ENCODE measurements at regions not wholly inside any gene's neighbourhood (a gene's known extent, or its start where the extent isn't known, plus 50 kb on each side); places are given as distances from the start of the nearest gene placed in this dataset.

DNA sequence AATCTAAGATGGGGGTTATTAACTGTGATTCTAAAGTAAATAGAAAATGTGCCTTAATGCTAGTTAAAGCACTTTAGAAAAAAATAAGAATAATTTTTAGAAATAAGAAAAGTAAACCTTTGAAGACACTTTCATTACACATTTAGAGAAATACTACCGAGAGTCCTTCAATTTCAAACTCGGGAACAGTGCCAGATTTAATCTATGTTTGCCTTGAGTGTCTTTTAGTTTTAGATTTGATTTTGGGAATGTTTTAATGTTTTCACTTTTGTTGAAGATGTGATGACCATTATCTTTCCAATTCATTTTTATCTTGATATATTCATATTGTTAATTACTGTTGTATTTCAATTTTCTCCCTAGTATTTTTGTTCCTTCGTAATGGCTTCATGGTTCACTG is 592.7 kb upstream of the MGMT start:
- Mint-ChIP-seq H3K27me3 (ENCODE audit: insufficient read depth, low read depth) (peaks cover 4% of the 10 kb centered on the region), H3K4me3 (no peak overlapping the region), H3K9me3 (no peaks in the 10 kb centered on the region), H3K27ac (no peak overlapping the region), H3K4me1 (peaks cover 3% of the 10 kb centered on the region), H3K36me3 (no peaks in the 10 kb centered on the region)
- Histone ChIP-seq H2AFZ (replicated peaks) (no peak overlapping the region), H3K4me3 (no peak overlapping the region), H3K27ac (no peak overlapping the region), H3K4me1 (no peaks in the 10 kb centered on the region), H3K79me2 (ENCODE audit: low read depth) (no peaks in the 10 kb centered on the region), H3K4me2 (no peak overlapping the region), H3K27me3 (no peaks in the 10 kb centered on the region), H4K20me1 (ENCODE audit: low read depth) (no peaks in the 10 kb centered on the region), H3K36me3 (no peaks in the 10 kb centered on the region), H3K9me3 (ENCODE audit: low read depth) (no peaks in the 10 kb centered on the region), H3F3A (ENCODE audit: low read depth) (no peaks in the 10 kb centered on the region), H3K9ac (no peak overlapping the region)
- no peak for DNase-seq (ENCODE audit: low spot score)
- TF ChIP-seq CTCF (IDR thresholded peaks at IDR 0.05) (no peak), EZH2phosphoT487 (IDR thresholded peaks at IDR 0.05) (no peak), EZH2 (IDR thresholded peaks at IDR 0.05) (no peak)

DNA sequence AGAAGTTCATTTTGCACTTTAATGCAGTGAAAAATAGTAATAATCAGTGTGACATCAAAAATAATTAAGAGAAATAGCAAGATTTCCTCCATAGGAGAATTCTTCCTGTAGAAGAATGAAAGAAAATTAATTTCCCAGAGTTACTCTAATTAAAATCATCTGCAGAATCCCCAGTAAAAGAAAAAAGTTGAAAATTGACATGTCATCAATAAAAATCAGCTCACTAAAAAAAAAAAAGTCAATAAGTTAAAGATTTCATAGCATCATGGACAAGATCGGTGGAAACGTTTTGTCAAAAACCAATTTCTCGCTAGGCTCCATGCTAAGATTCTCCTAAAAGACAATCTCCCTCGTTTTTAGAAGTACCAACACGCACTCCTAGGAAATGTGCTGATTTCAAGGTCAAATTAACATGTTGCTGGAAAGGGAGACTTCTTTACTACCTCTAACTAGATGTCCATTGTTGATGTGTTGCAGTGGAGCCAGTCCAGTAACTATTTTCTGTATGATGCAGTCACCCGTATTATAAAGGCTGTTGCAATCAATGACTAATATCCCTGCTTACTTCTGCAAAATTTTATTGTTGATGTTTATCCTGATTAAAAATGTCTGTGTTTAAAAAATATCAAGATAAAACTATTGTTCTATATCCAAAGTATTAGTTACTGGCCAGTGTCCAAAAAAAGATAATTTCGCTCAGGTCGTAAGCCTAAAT is 591.9 kb upstream of the MGMT start:
- H3K27me3 Mint-ChIP-seq (ENCODE audit: insufficient read depth, low read depth): peaks cover 5% of the 10 kb centered on the region
- H4K20me1 ChIP-seq (ENCODE audit: low read depth): no peaks in the 10 kb centered on the region
- H3K79me2 ChIP-seq (ENCODE audit: low read depth): no peaks in the 10 kb centered on the region
- H3K4me1 Mint-ChIP-seq: peaks cover 3% of the 10 kb centered on the region
- no peaks in the 10 kb centered on the region for H3K9me3 ChIP-seq (ENCODE audit: low read depth)
- no peak overlapping the region for H3K4me3 ChIP-seq
- no peaks in the 10 kb centered on the region for H3K36me3 ChIP-seq
- H3F3A ChIP-seq (ENCODE audit: low read depth): no peaks in the 10 kb centered on the region
- H2AFZ ChIP-seq (replicated peaks): no peak overlapping the region
- no peaks in the 10 kb centered on the region for H3K27me3 ChIP-seq
- no peak for DNase-seq (ENCODE audit: low spot score)
- H3K27ac ChIP-seq: no peak overlapping the region
- H3K4me3 Mint-ChIP-seq: no peak overlapping the region
- no peak overlapping the region for H3K27ac Mint-ChIP-seq
- no peak overlapping the region for H3K9ac ChIP-seq
- TF ChIP-seq EZH2 (IDR thresholded peaks at IDR 0.05) (no peak), EZH2phosphoT487 (IDR thresholded peaks at IDR 0.05) (no peak), CTCF (IDR thresholded peaks at IDR 0.05) (no peak)
- no peaks in the 10 kb centered on the region for H3K4me1 ChIP-seq
- H3K9me3 Mint-ChIP-seq: no peaks in the 10 kb centered on the region
- H3K36me3 Mint-ChIP-seq: no peaks in the 10 kb centered on the region
- no peak overlapping the region for H3K4me2 ChIP-seq

DNA sequence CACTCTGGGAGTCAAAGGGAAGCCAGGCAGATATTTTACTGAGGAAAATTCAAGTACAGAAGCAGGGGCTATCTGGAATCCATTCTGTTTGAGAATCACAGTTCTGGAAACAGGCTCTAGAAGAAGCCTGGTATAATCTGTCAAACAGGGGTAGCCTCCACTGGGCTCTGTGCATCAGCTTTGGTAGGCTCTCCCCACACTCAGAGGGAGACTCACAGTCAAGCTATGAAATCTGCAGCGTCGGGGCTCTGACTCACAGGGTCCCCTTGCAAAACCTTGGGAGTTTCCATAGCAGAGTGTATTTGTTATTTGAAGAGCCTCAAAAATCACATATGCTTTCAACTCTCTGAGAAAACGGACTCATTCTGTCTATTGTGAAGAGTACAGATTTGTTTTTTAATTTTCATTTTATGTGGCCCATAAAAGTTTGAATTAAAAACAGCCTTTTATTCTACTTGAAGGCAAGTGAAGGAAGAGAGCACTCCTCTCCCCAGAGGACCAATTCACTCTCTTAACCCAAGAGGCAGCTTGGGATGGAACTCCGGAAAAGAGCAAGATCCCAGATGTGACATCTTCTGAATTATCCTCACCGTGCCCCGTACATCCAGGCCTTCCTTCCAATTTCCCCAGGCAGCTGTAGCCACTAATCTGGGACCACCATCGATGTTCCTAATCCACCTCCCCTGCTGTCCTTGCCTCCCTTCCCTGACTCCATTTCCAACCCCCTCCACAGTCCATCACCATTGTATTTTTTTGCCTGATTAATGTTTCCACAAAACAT is 590.9 kb upstream of the MGMT start:
- H3K27me3 Mint-ChIP-seq (ENCODE audit: insufficient read depth, low read depth): peaks cover 3% of the 10 kb centered on the region
- no peak overlapping the region for H2AFZ ChIP-seq (replicated peaks)
- H3K36me3 Mint-ChIP-seq: no peaks in the 10 kb centered on the region
- peak; percentile 8 for DNase-seq (ENCODE audit: low spot score)
- no peaks in the 10 kb centered on the region for H3K27me3 ChIP-seq
- no peak overlapping the region for H3K27ac Mint-ChIP-seq
- TF ChIP-seq EZH2phosphoT487 (IDR thresholded peaks at IDR 0.05): no peak
- TF ChIP-seq CTCF (IDR thresholded peaks at IDR 0.05): no peak
- TF ChIP-seq EZH2 (IDR thresholded peaks at IDR 0.05): no peak
- H3F3A ChIP-seq (ENCODE audit: low read depth): no peaks in the 10 kb centered on the region
- no peak overlapping the region for H3K4me3 Mint-ChIP-seq
- no peak overlapping the region for H3K4me2 ChIP-seq
- no peaks in the 10 kb centered on the region for H3K36me3 ChIP-seq
- H3K4me1 ChIP-seq: no peaks in the 10 kb centered on the region
- H3K9me3 ChIP-seq (ENCODE audit: low read depth): no peaks in the 10 kb centered on the region
- H3K79me2 ChIP-seq (ENCODE audit: low read depth): no peaks in the 10 kb centered on the region
- H4K20me1 ChIP-seq (ENCODE audit: low read depth): no peaks in the 10 kb centered on the region
- H3K27ac ChIP-seq: no peak overlapping the region
- H3K4me3 ChIP-seq: no peak overlapping the region
- peaks cover 3% of the 10 kb centered on the region for H3K4me1 Mint-ChIP-seq
- no peaks in the 10 kb centered on the region for H3K9me3 Mint-ChIP-seq
- no peak overlapping the region for H3K9ac ChIP-seq
